ENCODE measurements at regions not wholly inside any gene's neighbourhood (a gene's known extent, or its start where the extent isn't known, plus 50 kb on each side); places are given as distances from the start of the nearest gene placed in this dataset.

- Histone ChIP-seq H3K4me2 (ENCODE audit: low read length) (peak overlapping the region; percentile 38), H3K9ac (ENCODE audit: low read length) (peak overlapping the region; percentile 78), H2AFZ (ENCODE audit: low read depth, low read length) (peak overlapping the region; percentile 78), H3K36me3 (ENCODE audit: insufficient read depth, low read length) (no peaks in the 10 kb centered on the region), H3K4me3 (ENCODE audit: low read length) (peak overlapping the region; percentile 80), H3K9me3 (ENCODE audit: low read length) (peaks cover 2% of the 10 kb centered on the region), H3K9me2 (ENCODE audit: insufficient read depth, low read length) (no peaks in the 10 kb centered on the region), H3F3A (ENCODE audit: insufficient read depth, low read length, poor library complexity, severe bottlenecking) (no peaks in the 10 kb centered on the region), H3K79me2 (replicated peaks; ENCODE audit: insufficient read depth, low read length) (no peaks in the 10 kb centered on the region), H3K27ac (ENCODE audit: low read length) (no peak overlapping the region), H4K20me1 (ENCODE audit: insufficient read depth) (no peaks in the 10 kb centered on the region), H3K27me3 (ENCODE audit: insufficient read depth, low read depth, low read length) (peaks cover 54% of the 10 kb centered on the region)
- TF ChIP-seq MXI1 (conservative IDR thresholded peaks at IDR 0.05; ENCODE audit: poor library complexity, severe bottlenecking) (peak; percentile 41), RAD21 (conservative IDR thresholded peaks at IDR 0.05) (peak; percentile 99), REST (IDR thresholded peaks at IDR 0.05; ENCODE audit: borderline replicate concordance) (peak; percentile 54), CTCF (IDR thresholded peaks at IDR 0.05; ENCODE audit: poor library complexity, severe bottlenecking) (peak; percentile 100), TAF1 (IDR thresholded peaks at IDR 0.05; ENCODE audit: low read depth) (no peak), EP300 (conservative IDR thresholded peaks at IDR 0.05; ENCODE audit: poor library complexity, severe bottlenecking) (no peak), EZH2 (IDR thresholded peaks at IDR 0.05; ENCODE audit: borderline replicate concordance, insufficient read depth, low read length, poor library complexity, severe bottlenecking) (no peak), POLR2AphosphoS5 (IDR thresholded peaks at IDR 0.05) (peak; percentile 53), SMC3 (conservative IDR thresholded peaks at IDR 0.05; ENCODE audit: poor library complexity) (peak; percentile 98)
Observed at GRCh38 chr1:207963427-207964194, 52.7 kb upstream of the CD34 start.

GRCh38 chr1:207962716-207963426, 51.9 kb upstream of the CD34 start:
- Histone ChIP-seq H2AFZ (ENCODE audit: low read depth, low read length) (peak overlapping the region; percentile 78), H3K27ac (ENCODE audit: low read length) (no peak overlapping the region), H3K9ac (ENCODE audit: low read length) (peak overlapping the region; percentile 78)

More at GRCh38 chr1:207962716-207963426, 51.9 kb upstream of the CD34 start:
- Histone ChIP-seq H4K20me1 (ENCODE audit: insufficient read depth) (no peaks in the 10 kb centered on the region), H3K4me3 (ENCODE audit: low read length) (peak overlapping the region; percentile 80), H3F3A (ENCODE audit: insufficient read depth, low read length, poor library complexity, severe bottlenecking) (no peaks in the 10 kb centered on the region), H3K9me3 (ENCODE audit: low read length) (peaks cover 3% of the 10 kb centered on the region), H3K36me3 (ENCODE audit: insufficient read depth, low read length) (no peaks in the 10 kb centered on the region), H3K9me2 (ENCODE audit: insufficient read depth, low read length) (no peaks in the 10 kb centered on the region), H3K79me2 (replicated peaks; ENCODE audit: insufficient read depth, low read length) (no peaks in the 10 kb centered on the region), H3K27me3 (ENCODE audit: insufficient read depth, low read depth, low read length) (peaks cover 61% of the 10 kb centered on the region), H3K4me2 (ENCODE audit: low read length) (peak overlapping the region; percentile 38)
- TF ChIP-seq EZH2 (IDR thresholded peaks at IDR 0.05; ENCODE audit: borderline replicate concordance, insufficient read depth, low read length, poor library complexity, severe bottlenecking) = no peak
- no peak for TF ChIP-seq EP300 (conservative IDR thresholded peaks at IDR 0.05; ENCODE audit: poor library complexity, severe bottlenecking)
- TF ChIP-seq POLR2AphosphoS5 (IDR thresholded peaks at IDR 0.05) = no peak
- TF ChIP-seq CTCF (IDR thresholded peaks at IDR 0.05; ENCODE audit: poor library complexity, severe bottlenecking) = no peak
- no peak for TF ChIP-seq MXI1 (conservative IDR thresholded peaks at IDR 0.05; ENCODE audit: poor library complexity, severe bottlenecking)
- TF ChIP-seq TAF1 (IDR thresholded peaks at IDR 0.05; ENCODE audit: low read depth) = no peak
- no peak for TF ChIP-seq REST (IDR thresholded peaks at IDR 0.05; ENCODE audit: borderline replicate concordance)
- no peak for TF ChIP-seq RAD21 (conservative IDR thresholded peaks at IDR 0.05)
- no peak for TF ChIP-seq SMC3 (conservative IDR thresholded peaks at IDR 0.05; ENCODE audit: poor library complexity)
